ENCODE measurements at regions not wholly inside any gene's neighbourhood (a gene's known extent, or its start where the extent isn't known, plus 50 kb on each side); places are given as distances from the start of the nearest gene placed in this dataset.

DNA sequence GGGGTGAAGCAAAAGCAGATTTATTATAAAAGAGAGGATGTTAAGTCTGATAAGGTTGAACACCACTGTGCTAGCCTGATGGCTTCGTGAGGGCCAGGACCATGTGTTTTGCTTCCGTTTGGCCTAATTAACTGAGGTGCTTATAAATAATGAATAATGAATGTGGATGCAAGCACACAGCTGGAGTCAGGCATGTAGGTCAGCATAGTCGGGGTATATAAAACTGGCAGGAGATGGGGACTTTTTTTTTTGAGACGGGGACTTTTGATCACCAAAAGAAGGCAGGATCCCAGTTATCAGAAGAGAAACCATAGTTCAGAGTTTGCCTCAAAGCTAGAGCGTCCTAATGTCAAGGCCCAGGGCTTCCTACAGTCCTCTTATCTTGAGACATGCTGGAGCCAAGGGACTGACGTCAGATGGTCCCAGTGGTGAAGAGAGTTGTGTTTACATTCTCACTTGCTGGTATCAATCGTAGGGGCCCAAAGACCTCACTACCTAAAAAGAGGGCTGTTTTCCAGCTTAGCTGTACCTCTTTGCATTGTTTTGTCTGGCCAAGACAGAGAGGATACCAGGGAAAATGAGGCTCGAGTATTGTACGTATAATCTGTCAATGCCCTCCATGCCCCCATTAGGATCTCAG lies 50.4 kb downstream of the RTL9 start:
- Histone ChIP-seq H3K4me3 (no peak overlapping the region), H3K36me3 (no peaks in the 10 kb centered on the region), H3K9me3 (no peaks in the 10 kb centered on the region), H3K27ac (no peak overlapping the region), H3K27me3 (replicated peaks; ENCODE audit: insufficient read depth) (no peaks in the 10 kb centered on the region), H3K4me1 (ENCODE audit: control insufficient read depth in 1 of 2, low read depth in 2 of 2) (peaks cover 0 to 6% of the 10 kb centered on the region in 2 donors)
- TF ChIP-seq, protein P1, sequence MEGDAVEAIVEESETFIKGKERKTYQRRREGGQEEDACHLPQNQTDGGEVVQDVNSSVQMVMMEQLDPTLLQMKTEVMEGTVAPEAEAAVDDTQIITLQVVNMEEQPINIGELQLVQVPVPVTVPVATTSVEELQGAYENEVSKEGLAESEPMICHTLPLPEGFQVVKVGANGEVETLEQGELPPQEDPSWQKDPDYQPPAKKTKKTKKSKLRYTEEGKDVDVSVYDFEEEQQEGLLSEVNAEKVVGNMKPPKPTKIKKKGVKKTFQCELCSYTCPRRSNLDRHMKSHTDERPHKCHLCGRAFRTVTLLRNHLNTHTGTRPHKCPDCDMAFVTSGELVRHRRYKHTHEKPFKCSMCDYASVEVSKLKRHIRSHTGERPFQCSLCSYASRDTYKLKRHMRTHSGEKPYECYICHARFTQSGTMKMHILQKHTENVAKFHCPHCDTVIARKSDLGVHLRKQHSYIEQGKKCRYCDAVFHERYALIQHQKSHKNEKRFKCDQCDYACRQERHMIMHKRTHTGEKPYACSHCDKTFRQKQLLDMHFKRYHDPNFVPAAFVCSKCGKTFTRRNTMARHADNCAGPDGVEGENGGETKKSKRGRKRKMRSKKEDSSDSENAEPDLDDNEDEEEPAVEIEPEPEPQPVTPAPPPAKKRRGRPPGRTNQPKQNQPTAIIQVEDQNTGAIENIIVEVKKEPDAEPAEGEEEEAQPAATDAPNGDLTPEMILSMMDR (IDR thresholded peaks at IDR 0.05) = no peak
- DNase-seq (ENCODE audit: low spot score) = no peak
- ATAC-seq (ENCODE audit: insufficient number of reproducible peaks, low FRiP score, low read depth) = no peak

DNA sequence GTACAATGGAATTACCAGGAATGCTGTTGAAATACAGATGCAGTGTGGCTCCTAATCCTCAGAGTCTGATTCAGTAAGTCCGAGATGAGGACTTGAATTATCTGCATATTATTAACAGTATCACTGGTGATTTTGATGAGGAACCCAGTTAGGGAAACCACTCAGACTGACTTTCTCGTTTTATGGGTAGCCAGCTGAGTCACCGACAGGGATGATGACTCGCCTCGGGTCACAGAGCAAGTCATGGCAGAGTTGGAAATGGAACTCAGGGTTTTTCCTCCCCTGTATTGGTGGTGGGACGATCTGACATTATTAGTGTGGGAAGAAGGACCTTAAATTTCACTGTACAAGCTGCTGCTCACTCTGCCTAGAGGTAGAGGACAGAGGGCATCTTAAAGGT lies 51.3 kb downstream of the RTL9 start:
- DNase-seq (ENCODE audit: low spot score) = no peak
- TF ChIP-seq, protein P1 (IDR thresholded peaks at IDR 0.05) = no peak
- Histone ChIP-seq H3K4me1 (ENCODE audit: control insufficient read depth in 1 of 2, low read depth in 2 of 2) (peaks cover 4 to 14% of the 10 kb centered on the region in 2 donors), H3K27ac (no peak overlapping the region), H3K36me3 (no peaks in the 10 kb centered on the region), H3K27me3 (replicated peaks; ENCODE audit: insufficient read depth) (no peaks in the 10 kb centered on the region), H3K4me3 (no peak overlapping the region), H3K9me3 (no peaks in the 10 kb centered on the region)
- ATAC-seq (ENCODE audit: insufficient number of reproducible peaks, low FRiP score, low read depth) = no peak

DNA sequence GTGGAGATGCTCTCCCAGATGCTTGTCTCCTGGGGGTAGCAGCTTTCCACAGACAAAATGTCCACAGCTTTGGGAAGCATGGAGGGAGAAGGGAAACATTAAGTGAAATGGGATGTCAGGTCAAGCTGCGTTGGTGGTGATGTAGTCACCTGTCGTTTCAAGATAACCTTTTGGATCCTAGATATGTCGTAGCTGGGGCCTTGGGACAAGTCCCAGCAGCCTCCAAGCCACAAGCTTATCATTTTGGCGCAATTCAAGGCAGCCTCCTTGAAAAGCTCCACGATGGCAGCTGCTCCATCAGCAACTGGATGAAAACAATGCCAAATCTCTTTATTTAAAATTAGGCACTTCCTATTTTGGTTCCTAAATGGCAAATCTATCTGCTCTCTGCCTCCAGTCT lies 52.0 kb downstream of the RTL9 start:
- Histone ChIP-seq H3K4me3 (no peak overlapping the region), H3K27ac (no peak overlapping the region), H3K4me1 (ENCODE audit: control insufficient read depth in 1 of 2, low read depth in 2 of 2) (peaks cover 4 to 18% of the 10 kb centered on the region in 2 donors), H3K9me3 (no peaks in the 10 kb centered on the region), H3K36me3 (no peaks in the 10 kb centered on the region), H3K27me3 (replicated peaks; ENCODE audit: insufficient read depth) (no peaks in the 10 kb centered on the region)
- TF ChIP-seq, protein P1 (IDR thresholded peaks at IDR 0.05) = no peak
- ATAC-seq (ENCODE audit: insufficient number of reproducible peaks, low FRiP score, low read depth) (no peak), DNase-seq (ENCODE audit: low spot score) (no peak)

DNA sequence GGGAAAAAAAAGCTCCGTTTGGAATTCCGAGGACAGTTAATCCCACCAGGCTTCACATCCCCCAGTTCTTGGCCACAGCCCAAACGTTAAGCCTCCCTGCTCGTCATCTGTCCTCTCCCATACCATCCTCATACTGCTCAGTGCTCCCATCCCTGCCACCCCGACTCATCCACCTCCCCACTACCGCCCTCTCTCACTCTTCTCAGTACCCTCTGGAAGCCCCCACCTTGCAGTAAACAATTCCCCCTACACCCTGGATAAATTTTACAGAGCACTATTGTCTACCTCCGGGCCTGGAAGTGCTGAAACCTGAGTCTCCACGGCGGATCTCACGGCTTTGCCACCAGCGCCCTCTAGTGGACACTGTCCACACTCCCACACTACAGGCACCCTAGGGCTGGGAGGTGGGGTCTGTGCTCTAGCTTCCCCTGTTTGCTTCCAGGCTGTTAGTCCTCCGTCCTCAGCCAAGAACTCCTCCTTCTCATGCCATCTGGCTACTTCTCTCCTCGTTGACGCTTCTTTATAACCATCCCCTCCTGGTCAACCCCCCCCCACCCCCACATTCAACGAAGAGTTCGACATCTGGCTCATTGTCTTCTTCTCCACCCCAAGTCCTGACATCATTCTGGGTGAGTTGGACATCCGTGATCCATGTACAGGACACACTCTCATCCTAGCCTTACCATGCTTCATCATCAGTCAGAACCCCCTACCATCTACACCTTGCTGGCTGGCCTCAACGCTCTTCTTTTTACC lies 54.5 kb downstream of the RTL9 start:
- Histone ChIP-seq H3K27me3 (replicated peaks; ENCODE audit: insufficient read depth) (no peaks in the 10 kb centered on the region), H3K36me3 (no peaks in the 10 kb centered on the region), H3K4me3 (no peak overlapping the region), H3K27ac (peak overlapping the region in 1 of 2 donors; percentile 78), H3K4me1 (ENCODE audit: control insufficient read depth in 1 of 2, low read depth in 2 of 2) (peaks cover 4 to 22% of the 10 kb centered on the region in 2 donors), H3K9me3 (no peaks in the 10 kb centered on the region)
- TF ChIP-seq, protein P1 (IDR thresholded peaks at IDR 0.05) = peak; percentile 72
- ATAC-seq (ENCODE audit: insufficient number of reproducible peaks, low FRiP score, low read depth) = no peak
- DNase-seq (ENCODE audit: low spot score) = peak; percentile 8

DNA sequence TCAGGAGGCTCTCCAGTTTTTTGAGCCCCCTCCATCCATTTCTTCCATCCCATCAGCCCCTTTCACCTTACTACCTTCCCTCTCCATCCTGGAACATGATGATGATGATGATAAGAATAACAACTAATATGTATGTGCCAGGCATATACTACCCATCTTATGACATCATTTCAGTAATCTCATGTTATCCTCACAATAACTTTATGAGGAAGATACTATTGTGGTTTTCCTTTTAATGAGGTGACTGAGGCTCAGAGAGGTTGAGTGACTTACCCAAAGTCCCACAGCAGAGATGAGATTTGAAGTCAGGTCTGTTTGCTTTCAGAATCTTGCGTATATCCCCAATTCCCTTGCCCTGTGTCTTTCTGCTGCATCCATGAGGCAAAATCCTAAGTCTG lies 55.1 kb downstream of the RTL9 start:
- Histone ChIP-seq H3K9me3 (no peaks in the 10 kb centered on the region), H3K36me3 (no peaks in the 10 kb centered on the region), H3K27me3 (replicated peaks; ENCODE audit: insufficient read depth) (no peaks in the 10 kb centered on the region), H3K4me1 (ENCODE audit: control insufficient read depth in 1 of 2, low read depth in 2 of 2) (peaks cover 4 to 22% of the 10 kb centered on the region in 2 donors), H3K27ac (peak overlapping the region; percentile 53 to 78), H3K4me3 (no peak overlapping the region)
- DNase-seq (ENCODE audit: low spot score) = no peak
- TF ChIP-seq, protein P1 (IDR thresholded peaks at IDR 0.05) = no peak
- no peak for ATAC-seq (ENCODE audit: insufficient number of reproducible peaks, low FRiP score, low read depth)

Data from thoracic aorta (tissue), 2 donors.